Gastrocnemius medialis (tissue), 4 donors: ENCODE measurements at regions not wholly inside any gene's neighbourhood (a gene's known extent, or its start where the extent isn't known, plus 50 kb on each side); places are given as distances from the start of the nearest gene placed in this dataset.
A peak's percentile ranks its signal among the peaks of the same experiment; 100 is the strongest.
"Not testable (repeated sequence)": the region's sequence is repeated elsewhere in the genome, so short reads cannot be mapped to it uniquely, and the experiment has no call there.

Experiments used
- ATAC-seq, 2 donors: fragments of 150-250 bp; one replicate each; pipeline ENCODE4 v1.9.1; 2016
- DNase-seq, 2 donors: peaks; one replicate each; pipeline ENCODE4 v3.0.0-alpha.2; 2019
- H3K27ac ChIP-seq, 4 donors: fragments of 200-600 bp; sonication (generic); 1 replicate in 1 of 4; 2 replicates in 3 of 4; pipeline ENCODE4 v1.5.1; 2016 to 2018; ENCODE audit warnings: mild to moderate bottlenecking in 2 of 4, moderate library complexity in 1 of 4
- H3K27me3 ChIP-seq, 3 donors: fragments of 200-600 bp; sonication (generic) in 2 of 3; 1 replicate in 1 of 3; 2 replicates in 2 of 3; pipeline versions ENCODE4 v1.5.1 to v1.6.0; 2016 to 2019; ENCODE audit warnings: mild to moderate bottlenecking in 1 of 3, moderate library complexity in 1 of 3
- H3K36me3 ChIP-seq, 2 donors: fragments of 200-600 bp; sonication (generic) in 1 of 2; one replicate each; pipeline ENCODE4 v1.5.1; 2017 to 2018
- H3K4me1 ChIP-seq, 2 donors: fragments of 200-600 bp; sonication (generic) in 1 of 2; one replicate each; pipeline ENCODE4 v1.5.1; 2016 to 2017; ENCODE audit warnings: mild to moderate bottlenecking in 2 of 2
- H3K4me3 ChIP-seq, 4 donors: fragments of 200-600 bp; sonication (generic) in 3 of 4; 1 replicate in 1 of 4; 2 replicates in 3 of 4; pipeline ENCODE4 v1.5.1; 2016 to 2019; ENCODE audit warnings: mild to moderate bottlenecking in 2 of 4
- H3K9me3 ChIP-seq, 3 donors: fragments of 200-600 bp; sonication (generic) in 2 of 3; 1 replicate in 1 of 3; 2 replicates in 2 of 3; pipeline ENCODE4 v1.5.1; 2016 to 2019
- POLR2A ChIP-seq, 2 donors: fragments of 450-650 bp; IDR thresholded peaks; one replicate each; pipeline ENCODE4 v1.6.1; 2017; ENCODE audit warnings: antibody characterized with exemption in 2 of 2, mild to moderate bottlenecking in 2 of 2, moderate library complexity in 2 of 2
- in situ Hi-C, 4 donors: fragments of 200-750 bp; cut with MboI; loops; one replicate each; pipeline versions ENCODE4 v1.15.0 to v1.8.0; 2017; ENCODE audit warnings: low sequenced_read_pairs in 4 of 4
- intact Hi-C: fragments of 100-400 bp; cut with DNase I; formaldehyde crosslinking; loops from one replicate; pipeline ENCODE4 v1.15.1; 2023; ENCODE audit warnings: low total_unique reads
- TF ChIP-seq, protein P1 (sequence below), 5 experiments: fragments of 450-650 bp in 3 of 5; fragments of 200-600 bp in 2 of 5; sonication (generic) in 2 of 5; IDR thresholded peaks in 4 of 5; conservative IDR thresholded peaks in 1 of 5; 1 replicate in 4 of 5; 2 replicates in 1 of 5; pipeline ENCODE4 v1.5.1; 2016 to 2019; ENCODE audit warnings: antibody characterized with exemption in 5 of 5, mild to moderate bottlenecking in 3 of 5, moderate library complexity in 3 of 5

DNA sequence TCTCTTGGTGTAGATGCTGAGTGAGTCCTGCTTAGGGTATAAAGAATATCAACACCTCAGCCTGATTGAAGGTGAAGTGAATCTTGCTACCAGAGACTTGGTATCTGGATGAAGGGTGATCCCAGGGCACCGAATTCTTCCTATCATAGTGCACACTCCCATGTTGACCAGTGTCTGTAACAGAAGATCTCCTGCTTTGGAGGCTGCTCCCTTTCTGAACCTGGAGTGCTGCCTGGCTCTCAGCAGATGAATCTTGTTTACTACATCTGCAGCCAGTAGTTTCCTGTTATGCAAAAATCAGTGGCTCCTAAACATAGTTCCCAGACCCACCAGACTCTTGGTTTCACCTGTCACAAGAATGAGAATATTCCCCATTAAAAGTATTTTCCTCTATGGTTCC, 191.7 kb upstream of the GK2 start:
- in situ Hi-C loops: no loop called here
- intact Hi-C loops: loop anchor here (5.0 kb wide), 1 partner anchor 53 kb away; no protein-coding TSS in a partner anchor
- peak overlapping the region; percentile 59 to 70 (median 64) for H3K27ac ChIP-seq

DNA sequence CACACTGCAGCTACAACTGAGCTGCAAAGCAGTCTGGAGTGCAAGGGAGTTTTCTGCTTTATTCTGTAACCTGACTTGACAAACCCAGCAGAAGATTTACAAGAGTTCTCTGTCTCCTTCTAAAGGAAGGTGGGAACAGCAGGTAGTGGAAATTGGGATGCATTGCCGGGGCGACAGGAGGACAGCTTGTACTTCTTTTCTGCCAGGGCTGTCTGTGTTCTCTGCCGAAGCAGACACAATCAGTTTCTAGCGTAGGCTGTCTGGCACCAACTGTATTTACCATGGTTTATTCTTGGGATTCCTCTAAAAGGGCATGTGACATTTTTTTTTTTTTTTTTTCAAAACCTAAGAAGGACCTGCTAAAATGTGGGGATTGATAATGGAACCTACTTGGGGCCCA, 190.8 kb upstream of the GK2 start:
- H3K4me3 ChIP-seq: no peak overlapping the region
- no peaks in the 10 kb centered on the region for H3K36me3 ChIP-seq
- DNase-seq (peak; percentile 15 to 39), ATAC-seq (peak; percentile 70 to 79)
- intact Hi-C loops (loop anchor here (5.0 kb wide), 1 partner anchor 54 kb away; no protein-coding TSS in a partner anchor), in situ Hi-C loops (no loop called here)
- peaks cover 5 to 7% of the 10 kb centered on the region in 2 donors for H3K4me1 ChIP-seq
- no peaks in the 10 kb centered on the region for H3K27me3 ChIP-seq
- H3K27ac ChIP-seq: peak overlapping the region; percentile 59 to 72 (median 64)
- TF ChIP-seq, protein P1, sequence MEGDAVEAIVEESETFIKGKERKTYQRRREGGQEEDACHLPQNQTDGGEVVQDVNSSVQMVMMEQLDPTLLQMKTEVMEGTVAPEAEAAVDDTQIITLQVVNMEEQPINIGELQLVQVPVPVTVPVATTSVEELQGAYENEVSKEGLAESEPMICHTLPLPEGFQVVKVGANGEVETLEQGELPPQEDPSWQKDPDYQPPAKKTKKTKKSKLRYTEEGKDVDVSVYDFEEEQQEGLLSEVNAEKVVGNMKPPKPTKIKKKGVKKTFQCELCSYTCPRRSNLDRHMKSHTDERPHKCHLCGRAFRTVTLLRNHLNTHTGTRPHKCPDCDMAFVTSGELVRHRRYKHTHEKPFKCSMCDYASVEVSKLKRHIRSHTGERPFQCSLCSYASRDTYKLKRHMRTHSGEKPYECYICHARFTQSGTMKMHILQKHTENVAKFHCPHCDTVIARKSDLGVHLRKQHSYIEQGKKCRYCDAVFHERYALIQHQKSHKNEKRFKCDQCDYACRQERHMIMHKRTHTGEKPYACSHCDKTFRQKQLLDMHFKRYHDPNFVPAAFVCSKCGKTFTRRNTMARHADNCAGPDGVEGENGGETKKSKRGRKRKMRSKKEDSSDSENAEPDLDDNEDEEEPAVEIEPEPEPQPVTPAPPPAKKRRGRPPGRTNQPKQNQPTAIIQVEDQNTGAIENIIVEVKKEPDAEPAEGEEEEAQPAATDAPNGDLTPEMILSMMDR (IDR thresholded peaks at IDR 0.05 in 4 of 5, conservative IDR thresholded peaks at IDR 0.05 in 1 of 5): no peak
- TF ChIP-seq POLR2A (IDR thresholded peaks at IDR 0.05): no peak
- H3K9me3 ChIP-seq: no peaks in the 10 kb centered on the region

More for the DNA sequence above, 191.7 kb upstream of the GK2 start:
- ATAC-seq (peak; percentile 81 to 82), DNase-seq (peak; percentile 28 to 56)
- Histone ChIP-seq H3K4me3 (no peak overlapping the region), H3K36me3 (no peaks in the 10 kb centered on the region), H3K27me3 (no peaks in the 10 kb centered on the region), H3K9me3 (no peaks in the 10 kb centered on the region), H3K4me1 (peaks cover 5 to 7% of the 10 kb centered on the region in 2 donors)
- TF ChIP-seq POLR2A (IDR thresholded peaks at IDR 0.05): no peak
- TF ChIP-seq, protein P1 (IDR thresholded peaks at IDR 0.05 in 4 of 5, conservative IDR thresholded peaks at IDR 0.05 in 1 of 5): no peak

DNA sequence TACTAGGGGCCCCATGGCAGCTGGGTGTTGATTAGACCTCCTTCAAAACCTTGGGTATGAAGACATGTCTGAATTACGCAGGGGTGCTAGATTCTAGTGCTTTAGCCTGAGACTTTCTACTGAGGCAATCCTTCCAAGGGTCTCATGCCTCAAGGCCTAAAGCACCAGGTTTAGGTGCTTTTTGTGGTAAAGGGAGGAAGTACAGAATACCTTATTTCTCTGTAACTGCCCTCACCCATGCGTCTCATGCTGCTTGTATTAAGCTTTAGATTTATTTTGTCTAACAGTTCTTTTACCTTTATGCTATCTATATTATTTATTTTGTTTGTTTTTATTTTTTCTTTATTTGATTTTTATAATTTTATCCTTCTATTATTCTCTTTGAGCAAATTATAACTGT, 190.2 kb upstream of the GK2 start:
- Histone ChIP-seq H3K27ac (peak overlapping the region; percentile 51 to 72 (median 64)), H3K27me3 (no peaks in the 10 kb centered on the region), H3K9me3 (no peaks in the 10 kb centered on the region), H3K4me1 (peaks cover 5 to 7% of the 10 kb centered on the region in 2 donors), H3K36me3 (no peaks in the 10 kb centered on the region), H3K4me3 (no peak overlapping the region)
- in situ Hi-C loops (no loop called here), intact Hi-C loops (loop anchor here (5.0 kb wide), 1 partner anchor 54 kb away; no protein-coding TSS in a partner anchor)
- DNase-seq (no peak), ATAC-seq (no peak)
- TF ChIP-seq POLR2A (IDR thresholded peaks at IDR 0.05): no peak
- TF ChIP-seq, protein P1 (IDR thresholded peaks at IDR 0.05 in 4 of 5, conservative IDR thresholded peaks at IDR 0.05 in 1 of 5): no peak

DNA sequence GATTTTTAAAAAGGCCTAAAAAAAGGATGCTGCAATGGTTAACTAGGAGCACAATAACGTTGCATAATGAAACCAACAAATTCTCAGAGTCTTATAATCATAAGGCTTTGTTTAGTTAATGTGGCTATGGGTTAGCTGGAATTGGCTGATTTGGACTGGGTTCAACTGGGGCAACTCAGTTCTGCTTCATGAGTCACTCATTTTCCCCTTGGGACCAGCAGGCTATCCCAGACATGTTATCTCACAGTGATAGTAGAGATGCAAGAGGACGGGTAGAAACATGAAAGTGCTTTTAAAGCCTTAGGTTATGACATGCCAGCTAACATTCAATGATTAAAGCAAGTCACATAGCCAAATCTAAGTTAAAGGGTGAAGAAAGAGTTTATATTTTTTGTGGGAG, 189.2 kb upstream of the GK2 start:
- no peaks in the 10 kb centered on the region for H3K27me3 ChIP-seq
- DNase-seq (no peak), ATAC-seq (no peak)
- in situ Hi-C loops: no loop called here
- H3K9me3 ChIP-seq: no peaks in the 10 kb centered on the region
- H3K27ac ChIP-seq: no peak overlapping the region
- no peak for TF ChIP-seq POLR2A (IDR thresholded peaks at IDR 0.05)
- TF ChIP-seq, protein P1 (IDR thresholded peaks at IDR 0.05 in 4 of 5, conservative IDR thresholded peaks at IDR 0.05 in 1 of 5): no peak
- H3K4me3 ChIP-seq: no peak overlapping the region
- intact Hi-C loops: loop anchor here (5.0 kb wide), 1 partner anchor 55 kb away; no protein-coding TSS in a partner anchor
- H3K4me1 ChIP-seq: peaks cover 5 to 7% of the 10 kb centered on the region in 2 donors
- H3K36me3 ChIP-seq: no peaks in the 10 kb centered on the region

DNA sequence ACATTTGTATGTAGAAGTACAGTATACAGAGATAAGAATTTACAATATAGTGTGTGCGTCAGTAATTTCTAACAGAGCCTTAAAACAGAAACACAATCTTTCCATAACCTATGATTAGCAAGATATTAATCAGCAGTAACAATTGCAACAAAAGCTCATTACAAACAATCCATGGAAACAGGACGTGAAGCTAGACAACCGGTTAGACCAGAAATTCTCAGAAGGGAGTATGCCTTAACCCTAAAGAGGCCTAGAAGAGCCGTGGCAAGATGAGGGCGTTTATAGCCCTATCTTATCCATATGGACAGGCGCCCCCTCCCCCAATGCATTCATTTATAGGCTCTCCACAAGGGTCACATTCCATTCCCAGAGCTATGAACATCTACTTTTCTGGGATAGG, 184.2 kb upstream of the GK2 start:
- ATAC-seq, H3K9me3 ChIP-seq, H3K36me3 ChIP-seq, in situ Hi-C loops, H3K27me3 ChIP-seq, DNase-seq, H3K27ac ChIP-seq, intact Hi-C loops, H3K4me3 ChIP-seq, H3K4me1 ChIP-seq: not testable (repeated sequence)
